Mesenchymal stem cell (in vitro differentiated cells and primary cell): ENCODE measurements at regions not wholly inside any gene's neighbourhood (a gene's known extent, or its start where the extent isn't known, plus 50 kb on each side); places are given as distances from the start of the nearest gene placed in this dataset.
"Not testable (repeated sequence)": the region's sequence is repeated elsewhere in the genome, so short reads cannot be mapped to it uniquely, and the experiment has no call there.

ENCODE experiments used
- DNase-seq: peaks from one replicate; pipeline ENCODE4 v3.0.0-alpha.2; 2013
- H2AFZ ChIP-seq: one replicate; pipeline ENCODE4 v1.6.1; 2013; ENCODE audit warnings: low read depth, mild to moderate bottlenecking, control low read depth, inconsistent platforms, low read length, moderate library complexity
- H2AK5ac ChIP-seq: 2 replicates; pipeline ENCODE4 v1.6.1; 2013; ENCODE audit warnings: low read length, moderate library complexity, mild to moderate bottlenecking, inconsistent platforms; ENCODE audit not compliant: severe bottlenecking
- H2BK120ac ChIP-seq: one replicate; pipeline ENCODE4 v1.6.1; 2013; ENCODE audit warnings: low read depth, mild to moderate bottlenecking, inconsistent platforms, low read length, moderate library complexity
- H2BK12ac ChIP-seq, 2 experiments: one replicate each; pipeline ENCODE4 v1.6.1; 2013; ENCODE audit warnings: inconsistent platforms in 2 of 2, low read length in 2 of 2, mild to moderate bottlenecking in 2 of 2, moderate library complexity in 2 of 2, control low read depth in 1 of 2
- H2BK15ac ChIP-seq: one replicate; pipeline ENCODE4 v1.6.1; 2013; ENCODE audit warnings: mild to moderate bottlenecking, low read depth, inconsistent platforms; ENCODE audit not compliant: poor library complexity, severe bottlenecking
- H2BK5ac ChIP-seq: 2 replicates; pipeline ENCODE4 v1.6.1; 2013; ENCODE audit warnings: low read depth, mild to moderate bottlenecking, low read length, control low read depth, inconsistent platforms; ENCODE audit not compliant: poor library complexity, severe bottlenecking
- H3K14ac ChIP-seq, 2 experiments: one replicate each; pipeline ENCODE4 v1.6.1; 2013; ENCODE audit warnings: inconsistent platforms in 2 of 2, low read length in 2 of 2, control low read depth in 1 of 2, mild to moderate bottlenecking in 1 of 2, moderate library complexity in 1 of 2
- H3K18ac ChIP-seq, 2 experiments: one replicate each; pipeline ENCODE4 v1.6.1; 2013; ENCODE audit warnings: inconsistent platforms in 2 of 2, low read length in 2 of 2, control low read depth in 1 of 2, low read depth in 1 of 2, mild to moderate bottlenecking in 1 of 2
- H3K23ac ChIP-seq, 2 experiments: one replicate each; pipeline ENCODE4 v1.6.1; 2013; ENCODE audit warnings: inconsistent platforms in 2 of 2, low read length in 2 of 2, mild to moderate bottlenecking in 2 of 2, moderate library complexity in 2 of 2, control low read depth in 1 of 2
- H3K27ac ChIP-seq: 2 replicates; pipeline ENCODE4 v1.5.1; 2013; ENCODE audit warnings: mild to moderate bottlenecking, moderate library complexity, low read length, control low read depth, inconsistent platforms; ENCODE audit not compliant: poor library complexity, severe bottlenecking
- H3K27me3 ChIP-seq, 2 experiments: 2 replicates each; pipeline versions ENCODE4 v1.6.1 to v1.7.0; 2013; ENCODE audit warnings: low read length in 2 of 2, mild to moderate bottlenecking in 2 of 2, moderate library complexity in 2 of 2, control low read depth in 1 of 2, inconsistent platforms in 1 of 2; ENCODE audit not compliant: control insufficient read depth in 1 of 2, insufficient read depth in 1 of 2
- H3K36me3 ChIP-seq, 2 experiments: 2 replicates each; pipeline versions ENCODE4 v1.6.1 to v1.7.0; 2013; ENCODE audit warnings: low read length in 2 of 2, control low read depth in 1 of 2, inconsistent platforms in 1 of 2, low read depth in 1 of 2, mild to moderate bottlenecking in 1 of 2; ENCODE audit not compliant: insufficient read depth in 2 of 2, control insufficient read depth in 1 of 2
- H3K4ac ChIP-seq, 2 experiments: one replicate each; pipeline ENCODE4 v1.6.1; 2013; ENCODE audit warnings: inconsistent platforms in 2 of 2, low read length in 2 of 2, mild to moderate bottlenecking in 2 of 2, moderate library complexity in 2 of 2, control low read depth in 1 of 2, low read depth in 1 of 2
- H3K4me1 ChIP-seq: 2 replicates; pipeline ENCODE4 v1.6.1; 2013; ENCODE audit warnings: low read depth, low read length, control low read depth; ENCODE audit not compliant: control insufficient read depth, insufficient read depth
- H3K4me2 ChIP-seq: 2 replicates; pipeline ENCODE4 v1.6.1; 2013; ENCODE audit warnings: low read length, mild to moderate bottlenecking, inconsistent platforms; ENCODE audit not compliant: poor library complexity, severe bottlenecking
- H3K4me3 ChIP-seq, 2 experiments: 2 replicates each; pipeline versions ENCODE4 v1.5.1 to v1.7.0; 2013; ENCODE audit warnings: low read length in 2 of 2, mild to moderate bottlenecking in 2 of 2, control low read depth in 1 of 2, low read depth in 1 of 2; ENCODE audit not compliant: insufficient read depth in 1 of 2
- H3K79me1 ChIP-seq: replicated peaks from 2 replicates; pipeline ENCODE4 v1.6.1; 2013; ENCODE audit warnings: mild to moderate bottlenecking, control low read depth, low read length, inconsistent platforms; ENCODE audit not compliant: poor library complexity, severe bottlenecking
- H3K9ac ChIP-seq: 2 replicates; pipeline ENCODE4 v1.7.0; 2013; ENCODE audit warnings: mild to moderate bottlenecking, low read length, moderate library complexity
- H3K9me3 ChIP-seq: 2 replicates; pipeline ENCODE4 v1.7.0; 2013; ENCODE audit warnings: mild to moderate bottlenecking, low read length; ENCODE audit not compliant: control insufficient read depth
- H4K8ac ChIP-seq: one replicate; pipeline ENCODE4 v1.6.1; 2013; ENCODE audit warnings: inconsistent platforms, mild to moderate bottlenecking, low read length, moderate library complexity
- H4K91ac ChIP-seq: one replicate; pipeline ENCODE4 v1.6.1; 2013; ENCODE audit warnings: mild to moderate bottlenecking, low read length, inconsistent platforms
- WGBS: methylation state at CpG from one replicate; pipeline ENCODE4 v1.1.7; 2013; ENCODE audit warnings: mixed read lengths; 5-methylcytosine and 5-hydroxymethylcytosine counted together

DNA sequence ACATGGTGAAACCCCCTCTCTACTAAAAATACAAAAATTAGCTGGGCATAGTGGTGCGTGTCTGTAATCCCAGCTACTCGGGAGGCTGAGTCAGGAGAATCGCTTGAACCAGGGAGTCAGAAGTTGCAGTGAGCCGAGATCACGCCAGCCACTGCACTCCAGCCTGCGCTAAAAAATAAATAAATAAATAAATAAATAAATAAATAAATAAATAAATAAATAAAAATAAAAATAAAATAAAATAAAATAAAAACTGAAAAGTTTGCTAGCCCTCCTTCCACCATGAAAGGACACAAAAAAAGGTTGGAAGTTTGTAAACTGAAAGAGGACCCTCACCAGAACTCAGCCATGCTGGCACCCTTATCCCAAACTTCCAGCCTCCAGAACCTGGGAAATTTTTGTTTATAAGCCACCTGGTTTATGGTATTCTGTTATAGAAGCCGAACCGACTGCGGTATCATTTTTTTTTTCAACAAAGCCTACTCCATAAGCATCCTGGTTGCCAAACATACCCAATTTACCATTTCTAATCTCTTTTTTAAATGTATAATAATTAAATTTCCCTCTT is 448.2 kb downstream of the SEMA3D start:
- H3K23ac ChIP-seq, result no peak overlapping the region

GRCh38 chr7:84735677-84736076 is 451.2 kb downstream of the SEMA3D start:
- H4K8ac ChIP-seq, result no peak overlapping the region
- WGBS, result no CpG with 5 or more reads among the region's 1 CpG
- DNase-seq, result no peak

More for the DNA sequence above, 448.2 kb downstream of the SEMA3D start:
- Histone ChIP-seq H3K4me3 (no peak overlapping the region), H2BK5ac (no peak overlapping the region), H3K27ac (no peak overlapping the region), H3K4me2 (no peak overlapping the region), H3K9me3 (peaks cover 2% of the 10 kb centered on the region), H2AK5ac (no peak overlapping the region), H3K36me3 (no peaks in the 10 kb centered on the region), H3K79me1 (no peaks in the 10 kb centered on the region), H4K8ac (no peak overlapping the region), H2BK12ac (no peak overlapping the region), H2BK15ac (no peak overlapping the region), H3K9ac (no peak overlapping the region), H4K91ac (no peak overlapping the region), H3K4me1 (peaks cover 3% of the 10 kb centered on the region), H3K27me3 (no peaks in the 10 kb centered on the region), H3K4ac (no peak overlapping the region), H2BK120ac (no peak overlapping the region), H3K14ac (no peak overlapping the region), H3K18ac (no peak overlapping the region), H2AFZ (no peak overlapping the region)
- DNase-seq, result no peak
- 100% methylated on average over 3 of the region's 9 CpGs for WGBS

GRCh38 chr7:84735011-84735410 is 451.8 kb downstream of the SEMA3D start:
- H3K4me3 ChIP-seq, result no peak overlapping the region
- no peak overlapping the region for H3K27ac ChIP-seq
- no peak overlapping the region for H3K4me2 ChIP-seq
- H2BK120ac ChIP-seq, result no peak overlapping the region
- H3K14ac ChIP-seq, result no peak overlapping the region
- no peak overlapping the region for H3K18ac ChIP-seq
- H2AK5ac ChIP-seq, result no peak overlapping the region
- no peaks in the 10 kb centered on the region for H3K36me3 ChIP-seq
- H4K8ac ChIP-seq, result no peak overlapping the region
- no peaks in the 10 kb centered on the region for H3K4me1 ChIP-seq
- no peak overlapping the region for H2BK12ac ChIP-seq
- WGBS, result 75% methylated on average over 3 of the region's 3 CpGs
- no peak overlapping the region for H2BK15ac ChIP-seq
- H3K79me1 ChIP-seq, result no peaks in the 10 kb centered on the region
- H2AFZ ChIP-seq, result no peak overlapping the region
- H3K23ac ChIP-seq, result no peak overlapping the region
- H3K4ac ChIP-seq, result no peak overlapping the region
- H3K27me3 ChIP-seq, result no peaks in the 10 kb centered on the region
- H3K9me3 ChIP-seq, result peaks cover 6% of the 10 kb centered on the region
- no peak overlapping the region for H2BK5ac ChIP-seq
- no peak overlapping the region for H4K91ac ChIP-seq
- no peak for DNase-seq
- H3K9ac ChIP-seq, result no peak overlapping the region

More at GRCh38 chr7:84735677-84736076, 451.2 kb downstream of the SEMA3D start:
- H3K4me2 ChIP-seq, result no peak overlapping the region
- no peak overlapping the region for H3K4me3 ChIP-seq
- H3K27me3 ChIP-seq, result no peaks in the 10 kb centered on the region
- no peak overlapping the region for H2BK5ac ChIP-seq
- H2AFZ ChIP-seq, result no peak overlapping the region
- no peak overlapping the region for H3K27ac ChIP-seq
- no peaks in the 10 kb centered on the region for H3K36me3 ChIP-seq
- no peak overlapping the region for H2AK5ac ChIP-seq
- H3K9me3 ChIP-seq, result peaks cover 6% of the 10 kb centered on the region
- H3K18ac ChIP-seq, result no peak overlapping the region
- no peak overlapping the region for H3K4ac ChIP-seq
- H3K4me1 ChIP-seq, result no peaks in the 10 kb centered on the region
- H3K9ac ChIP-seq, result no peak overlapping the region
- H2BK120ac ChIP-seq, result no peak overlapping the region
- H4K91ac ChIP-seq, result no peak overlapping the region
- no peak overlapping the region for H2BK12ac ChIP-seq
- no peak overlapping the region for H3K14ac ChIP-seq
- H2BK15ac ChIP-seq, result no peak overlapping the region
- H3K23ac ChIP-seq, result no peak overlapping the region
- H3K79me1 ChIP-seq, result no peaks in the 10 kb centered on the region

GRCh38 chr7:84733976-84734375 is 452.9 kb downstream of the SEMA3D start:
- H3K79me1 ChIP-seq, H3K14ac ChIP-seq, H3K18ac ChIP-seq, H3K23ac ChIP-seq, H4K91ac ChIP-seq, H3K27me3 ChIP-seq, H2AK5ac ChIP-seq, H3K9ac ChIP-seq, H3K4me1 ChIP-seq, H2AFZ ChIP-seq, H3K4me2 ChIP-seq, H2BK12ac ChIP-seq, H3K9me3 ChIP-seq, H4K8ac ChIP-seq, H2BK5ac ChIP-seq, H3K4ac ChIP-seq, DNase-seq, H2BK15ac ChIP-seq, H3K36me3 ChIP-seq, H2BK120ac ChIP-seq, H3K27ac ChIP-seq, H3K4me3 ChIP-seq: not testable (repeated sequence)
- WGBS, result no CpG with 5 or more reads among the region's 2 CpGs
